Liver (tissue), 8 donors: ENCODE measurements at regions not wholly inside any gene's neighbourhood (a gene's known extent, or its start where the extent isn't known, plus 50 kb on each side); places are given as distances from the start of the nearest gene placed in this dataset.

Experiments used
- DNase-seq: peaks from one replicate; pipeline ENCODE4 v3.0.0-alpha.2; 2017; ENCODE audit warnings: low spot score
- H3K27ac ChIP-seq, 2 donors: one replicate each; pipeline ENCODE4 v1.7.0; 2013; ENCODE audit warnings: inconsistent platforms in 2 of 2, low read length in 2 of 2, control low read depth in 1 of 2, low read depth in 1 of 2, mild to moderate bottlenecking in 1 of 2
- H3K27me3 ChIP-seq, 4 donors: one replicate each; pipeline versions ENCODE4 v1.6.1 to v1.7.0; 2013; ENCODE audit warnings: low read length in 3 of 4, inconsistent platforms in 1 of 4, mild to moderate bottlenecking in 1 of 4, moderate library complexity in 1 of 4; ENCODE audit not compliant: control insufficient read depth in 4 of 4, insufficient read depth in 4 of 4
- H3K36me3 ChIP-seq, 4 donors: one replicate each; pipeline versions ENCODE4 v1.6.1 to v1.7.0; 2013; ENCODE audit warnings: low read length in 3 of 4, mild to moderate bottlenecking in 3 of 4, low read depth in 1 of 4, moderate library complexity in 1 of 4; ENCODE audit not compliant: control insufficient read depth in 4 of 4, insufficient read depth in 3 of 4
- H3K4me1 ChIP-seq, 4 donors: one replicate each; pipeline versions ENCODE4 v1.6.1 to v1.7.0; 2013; ENCODE audit warnings: low read length in 3 of 4, mild to moderate bottlenecking in 3 of 4, moderate library complexity in 1 of 4; ENCODE audit not compliant: control insufficient read depth in 4 of 4, insufficient read depth in 4 of 4
- H3K4me3 ChIP-seq, 3 donors: one replicate each; pipeline versions ENCODE4 v1.6.1 to v1.7.0; 2013; ENCODE audit warnings: low read length in 3 of 3, control low read depth in 1 of 3, low read depth in 1 of 3, mild to moderate bottlenecking in 1 of 3
- H3K9ac ChIP-seq, 2 donors: one replicate each; pipeline ENCODE4 v1.7.0; 2013; ENCODE audit warnings: low read length in 2 of 2, mild to moderate bottlenecking in 2 of 2, moderate library complexity in 2 of 2, control low read depth in 1 of 2, low read depth in 1 of 2
- H3K9me3 ChIP-seq, 4 donors: one replicate each; pipeline versions ENCODE4 v1.6.1 to v1.7.0; 2013; ENCODE audit warnings: low read length in 3 of 4; ENCODE audit not compliant: control insufficient read depth in 4 of 4
- CTCF ChIP-seq: fragments of 150-350 bp; IDR thresholded peaks from 2 replicates; pipeline ENCODE4 v1.5.1; 2017; ENCODE audit warnings: improper control_type of control experiment, low read depth, low read length; ENCODE audit not compliant: missing input control
- EGR1 ChIP-seq, 2 donors: IDR thresholded peaks; 2 replicates each; pipeline ENCODE4 v1.6.1; 2016 to 2018; ENCODE audit warnings: antibody characterized with exemption in 2 of 2, low read depth in 2 of 2
- FOXA1 ChIP-seq: IDR thresholded peaks from 2 replicates; pipeline ENCODE4 v1.6.1; 2016; ENCODE audit warnings: antibody characterized with exemption
- FOXA2 ChIP-seq: IDR thresholded peaks from 2 replicates; pipeline ENCODE4 v1.6.1; 2016; ENCODE audit warnings: antibody characterized with exemption
- GABPA ChIP-seq, 2 donors: IDR thresholded peaks in 1 of 2; conservative IDR thresholded peaks in 1 of 2; 2 replicates each; pipeline ENCODE4 v1.6.1; 2016; ENCODE audit warnings: antibody characterized with exemption in 2 of 2, mild to moderate bottlenecking in 1 of 2, moderate library complexity in 1 of 2
- HNF4A ChIP-seq, 2 donors: conservative IDR thresholded peaks; 2 replicates each; pipeline ENCODE4 v1.6.1; 2016; ENCODE audit warnings: antibody characterized with exemption in 2 of 2, mild to moderate bottlenecking in 2 of 2
- HNF4G ChIP-seq: IDR thresholded peaks from 2 replicates; pipeline ENCODE4 v1.6.1; 2016; ENCODE audit warnings: antibody characterized with exemption
- JUND ChIP-seq, 2 donors: IDR thresholded peaks; 2 replicates each; pipeline ENCODE4 v1.6.1; 2016; ENCODE audit warnings: antibody characterized with exemption in 2 of 2
- NR2F2 ChIP-seq: IDR thresholded peaks from 2 replicates; pipeline ENCODE4 v1.6.1; 2016; ENCODE audit warnings: antibody characterized with exemption
- RAD21 ChIP-seq, 2 donors: IDR thresholded peaks; 2 replicates each; pipeline ENCODE4 v1.6.1; 2016; ENCODE audit warnings: antibody characterized with exemption in 2 of 2, mild to moderate bottlenecking in 2 of 2
- RXRA ChIP-seq, 2 donors: IDR thresholded peaks; 2 replicates each; pipeline ENCODE4 v1.6.1; 2017 to 2018; ENCODE audit warnings: antibody characterized with exemption in 2 of 2, mild to moderate bottlenecking in 1 of 2
- SP1 ChIP-seq: IDR thresholded peaks from 2 replicates; pipeline ENCODE4 v1.6.1; 2018; ENCODE audit warnings: antibody characterized with exemption, mild to moderate bottlenecking
- YY1 ChIP-seq: IDR thresholded peaks from 2 replicates; pipeline ENCODE4 v1.6.1; 2016; ENCODE audit warnings: antibody characterized with exemption, mild to moderate bottlenecking
- ZBTB33 ChIP-seq: IDR thresholded peaks from 2 replicates; pipeline ENCODE4 v1.6.1; 2016; ENCODE audit warnings: antibody characterized with exemption
- WGBS: extraction: QIAGEN DNeasy Blood & Tissue Kit; methylation state at CpG from one replicate; pipeline ENCODE4 v1.1.7; 2013; 5-methylcytosine and 5-hydroxymethylcytosine counted together
- TF ChIP-seq, protein P1 (sequence below): IDR thresholded peaks from 2 replicates; pipeline ENCODE4 v1.6.1; 2016; ENCODE audit warnings: antibody characterized with exemption
- TF ChIP-seq, protein P2 (sequence below): IDR thresholded peaks from 2 replicates; pipeline ENCODE4 v1.6.1; 2016; ENCODE audit warnings: antibody characterized with exemption
- TF ChIP-seq, protein P3 (sequence below): IDR thresholded peaks from 2 replicates; pipeline ENCODE4 v1.6.1; 2016; ENCODE audit warnings: antibody characterized with exemption, mild to moderate bottlenecking
- donor health status: healthy.
- donor health status: healthy.
- donor health status: healthy.
- donor health status: healthy.
- donor health status: healthy.

DNA sequence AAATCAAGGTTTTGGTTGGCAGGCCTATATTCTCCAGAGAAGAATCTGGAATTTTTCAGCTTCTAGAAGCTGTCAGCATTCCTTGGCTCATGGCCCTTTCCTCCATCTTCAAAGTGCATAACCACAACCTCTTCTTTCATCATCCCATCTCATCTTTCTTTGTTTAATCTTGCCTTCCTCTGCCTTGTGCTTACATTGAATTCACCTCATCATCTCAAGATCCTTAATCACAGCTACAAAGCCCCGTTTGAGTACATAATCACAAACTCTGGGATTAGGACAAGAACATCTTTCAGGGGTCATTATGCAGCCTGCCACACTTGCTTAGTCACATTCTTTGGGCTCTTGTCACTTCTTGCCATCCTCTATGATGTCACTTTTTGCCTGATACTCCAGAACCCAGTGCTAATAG is 130.3 kb downstream of the FOXD1 start:
- Histone ChIP-seq H3K9me3 (peaks cover 0 to 4% (median 0%) of the 10 kb centered on the region in 4 donors), H3K9ac (no peak overlapping the region), H3K4me3 (no peak overlapping the region), H3K27ac (no peak overlapping the region), H3K4me1 (no peaks in the 10 kb centered on the region), H3K27me3 (peaks cover 0 to 10% (median 3%) of the 10 kb centered on the region in 4 donors), H3K36me3 (no peaks in the 10 kb centered on the region)
- DNase-seq: no peak
- TF ChIP-seq HNF4A (conservative IDR thresholded peaks at IDR 0.05) (no peak), YY1 (no peak), FOXA1 (no peak), JUND (IDR thresholded peaks at IDR 0.05) (no peak), GABPA (IDR thresholded peaks at IDR 0.05 in 1 of 2, conservative IDR thresholded peaks at IDR 0.05 in 1 of 2) (no peak), HNF4G (no peak), SP1 (no peak), RAD21 (IDR thresholded peaks at IDR 0.05) (no peak), FOXA2 (no peak), ZBTB33 (no peak), EGR1 (IDR thresholded peaks at IDR 0.05; ENCODE audit: low read depth in 2 of 2) (no peak), RXRA (IDR thresholded peaks at IDR 0.05) (no peak), NR2F2 (no peak)
- TF ChIP-seq, protein P1, sequence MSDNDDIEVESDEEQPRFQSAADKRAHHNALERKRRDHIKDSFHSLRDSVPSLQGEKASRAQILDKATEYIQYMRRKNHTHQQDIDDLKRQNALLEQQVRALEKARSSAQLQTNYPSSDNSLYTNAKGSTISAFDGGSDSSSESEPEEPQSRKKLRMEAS: no peak
- TF ChIP-seq, protein P2, sequence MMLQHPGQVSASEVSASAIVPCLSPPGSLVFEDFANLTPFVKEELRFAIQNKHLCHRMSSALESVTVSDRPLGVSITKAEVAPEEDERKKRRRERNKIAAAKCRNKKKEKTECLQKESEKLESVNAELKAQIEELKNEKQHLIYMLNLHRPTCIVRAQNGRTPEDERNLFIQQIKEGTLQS: no peak
- TF ChIP-seq, protein P3, sequence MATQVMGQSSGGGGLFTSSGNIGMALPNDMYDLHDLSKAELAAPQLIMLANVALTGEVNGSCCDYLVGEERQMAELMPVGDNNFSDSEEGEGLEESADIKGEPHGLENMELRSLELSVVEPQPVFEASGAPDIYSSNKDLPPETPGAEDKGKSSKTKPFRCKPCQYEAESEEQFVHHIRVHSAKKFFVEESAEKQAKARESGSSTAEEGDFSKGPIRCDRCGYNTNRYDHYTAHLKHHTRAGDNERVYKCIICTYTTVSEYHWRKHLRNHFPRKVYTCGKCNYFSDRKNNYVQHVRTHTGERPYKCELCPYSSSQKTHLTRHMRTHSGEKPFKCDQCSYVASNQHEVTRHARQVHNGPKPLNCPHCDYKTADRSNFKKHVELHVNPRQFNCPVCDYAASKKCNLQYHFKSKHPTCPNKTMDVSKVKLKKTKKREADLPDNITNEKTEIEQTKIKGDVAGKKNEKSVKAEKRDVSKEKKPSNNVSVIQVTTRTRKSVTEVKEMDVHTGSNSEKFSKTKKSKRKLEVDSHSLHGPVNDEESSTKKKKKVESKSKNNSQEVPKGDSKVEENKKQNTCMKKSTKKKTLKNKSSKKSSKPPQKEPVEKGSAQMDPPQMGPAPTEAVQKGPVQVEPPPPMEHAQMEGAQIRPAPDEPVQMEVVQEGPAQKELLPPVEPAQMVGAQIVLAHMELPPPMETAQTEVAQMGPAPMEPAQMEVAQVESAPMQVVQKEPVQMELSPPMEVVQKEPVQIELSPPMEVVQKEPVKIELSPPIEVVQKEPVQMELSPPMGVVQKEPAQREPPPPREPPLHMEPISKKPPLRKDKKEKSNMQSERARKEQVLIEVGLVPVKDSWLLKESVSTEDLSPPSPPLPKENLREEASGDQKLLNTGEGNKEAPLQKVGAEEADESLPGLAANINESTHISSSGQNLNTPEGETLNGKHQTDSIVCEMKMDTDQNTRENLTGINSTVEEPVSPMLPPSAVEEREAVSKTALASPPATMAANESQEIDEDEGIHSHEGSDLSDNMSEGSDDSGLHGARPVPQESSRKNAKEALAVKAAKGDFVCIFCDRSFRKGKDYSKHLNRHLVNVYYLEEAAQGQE: no peak
- 56% methylated on average over 1 of the region's 1 CpG for WGBS

GRCh38 chr5:73317523-73317922 is 131.1 kb downstream of the FOXD1 start:
- Histone ChIP-seq H3K4me3 (no peak overlapping the region), H3K4me1 (no peaks in the 10 kb centered on the region), H3K27me3 (peaks cover 0 to 14% (median 2%) of the 10 kb centered on the region in 4 donors), H3K9me3 (peaks cover 0 to 2% (median 0%) of the 10 kb centered on the region in 4 donors), H3K36me3 (no peaks in the 10 kb centered on the region), H3K27ac (no peak overlapping the region), H3K9ac (no peak overlapping the region)
- DNase-seq: no peak
- whole genome bisulfite sequencing: 58% methylated on average over 2 of the region's 2 CpGs
- TF ChIP-seq EGR1 (IDR thresholded peaks at IDR 0.05; ENCODE audit: low read depth in 2 of 2): no peak
- TF ChIP-seq RAD21 (IDR thresholded peaks at IDR 0.05): no peak
- no peak for TF ChIP-seq HNF4A (conservative IDR thresholded peaks at IDR 0.05)
- TF ChIP-seq JUND (IDR thresholded peaks at IDR 0.05): no peak
- TF ChIP-seq, protein P3: no peak
- TF ChIP-seq RXRA (IDR thresholded peaks at IDR 0.05): no peak
- TF ChIP-seq HNF4G: no peak
- no peak for TF ChIP-seq FOXA1
- no peak for TF ChIP-seq CTCF
- TF ChIP-seq, protein P1: no peak
- TF ChIP-seq YY1: no peak
- TF ChIP-seq NR2F2: no peak
- TF ChIP-seq GABPA (IDR thresholded peaks at IDR 0.05 in 1 of 2, conservative IDR thresholded peaks at IDR 0.05 in 1 of 2): no peak
- no peak for TF ChIP-seq ZBTB33
- no peak for TF ChIP-seq FOXA2
